IPS-20b (cell line): ENCODE measurements at regions not wholly inside any gene's neighbourhood (a gene's known extent, or its start where the extent isn't known, plus 50 kb on each side); places are given as distances from the start of the nearest gene placed in this dataset.

Experiments used
- H3K27ac ChIP-seq: one replicate; pipeline ENCODE4 v1.5.1; 2013; ENCODE audit warnings: low read length
- H3K27me3 ChIP-seq: 2 replicates; pipeline ENCODE4 v1.6.1; 2013; ENCODE audit warnings: mild to moderate bottlenecking, low read length, inconsistent platforms; ENCODE audit not compliant: insufficient read depth
- H3K36me3 ChIP-seq: 2 replicates; pipeline ENCODE4 v1.6.1; 2013; ENCODE audit warnings: low read depth, mild to moderate bottlenecking, inconsistent platforms, low read length, moderate library complexity; ENCODE audit not compliant: insufficient read depth
- H3K4me1 ChIP-seq: 2 replicates; pipeline ENCODE4 v1.6.1; 2013; ENCODE audit warnings: mild to moderate bottlenecking, control low read depth, inconsistent platforms, low read length, moderate library complexity; ENCODE audit not compliant: insufficient read depth
- H3K4me3 ChIP-seq: 2 replicates; pipeline ENCODE4 v1.5.1; 2013; ENCODE audit warnings: mild to moderate bottlenecking, low read length, inconsistent platforms
- H3K9ac ChIP-seq: 2 replicates; pipeline ENCODE4 v1.6.1; 2013; ENCODE audit warnings: low read depth, mild to moderate bottlenecking, inconsistent platforms, low read length, moderate library complexity
- H3K9me3 ChIP-seq: 2 replicates; pipeline ENCODE4 v1.6.1; 2013; ENCODE audit warnings: mild to moderate bottlenecking, low read depth, low read length, inconsistent platforms; ENCODE audit not compliant: insufficient read depth

DNA sequence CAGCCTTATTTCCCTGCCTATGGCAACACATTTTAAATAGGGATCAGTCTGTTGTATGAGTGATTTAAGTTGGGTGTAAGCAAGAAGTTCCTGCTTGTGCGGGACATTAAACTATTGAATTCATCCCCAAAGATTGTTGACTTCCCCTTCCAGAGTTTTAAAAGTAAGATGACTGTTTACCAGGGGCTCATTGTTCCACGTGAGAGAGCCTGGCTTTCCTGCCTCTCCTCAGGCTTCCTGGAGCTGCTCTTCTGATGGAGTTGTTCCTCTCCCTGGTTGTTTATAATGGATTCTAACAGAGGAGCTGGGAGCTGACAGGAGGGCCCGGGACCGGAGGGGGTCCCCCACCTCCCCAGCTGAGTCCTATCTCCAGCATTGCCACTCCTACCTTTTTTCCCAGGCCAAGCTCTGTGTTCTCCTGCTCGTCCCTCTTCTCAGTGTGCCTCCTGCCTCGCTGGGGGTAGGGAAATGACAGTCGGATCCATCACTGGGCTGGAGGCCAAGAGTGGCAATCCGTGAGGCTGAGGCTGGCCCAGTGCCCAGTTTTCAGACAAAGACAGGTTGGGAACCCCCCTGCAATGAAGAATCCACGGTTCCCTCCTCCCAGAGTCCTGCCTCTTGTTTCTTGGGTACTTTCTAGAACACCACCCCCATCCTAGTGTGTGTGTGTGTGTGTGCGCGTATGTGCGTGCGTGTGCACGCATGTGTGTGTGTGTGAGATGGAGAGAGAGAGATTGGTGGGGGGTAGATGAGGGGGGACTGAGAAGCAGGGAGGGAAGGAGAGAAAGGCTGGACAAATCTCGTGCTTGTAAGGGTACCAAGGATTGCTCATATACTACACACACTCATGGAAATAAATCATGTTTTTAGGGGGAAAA is 123.7 kb upstream of the NFIB start:
- H3K4me1 ChIP-seq, result no peaks in the 10 kb centered on the region
- no peaks in the 10 kb centered on the region for H3K27me3 ChIP-seq
- H3K9me3 ChIP-seq, result no peaks in the 10 kb centered on the region
- no peaks in the 10 kb centered on the region for H3K36me3 ChIP-seq
- H3K9ac ChIP-seq, result no peak overlapping the region
- H3K4me3 ChIP-seq, result no peak overlapping the region
- H3K27ac ChIP-seq, result no peak overlapping the region

DNA sequence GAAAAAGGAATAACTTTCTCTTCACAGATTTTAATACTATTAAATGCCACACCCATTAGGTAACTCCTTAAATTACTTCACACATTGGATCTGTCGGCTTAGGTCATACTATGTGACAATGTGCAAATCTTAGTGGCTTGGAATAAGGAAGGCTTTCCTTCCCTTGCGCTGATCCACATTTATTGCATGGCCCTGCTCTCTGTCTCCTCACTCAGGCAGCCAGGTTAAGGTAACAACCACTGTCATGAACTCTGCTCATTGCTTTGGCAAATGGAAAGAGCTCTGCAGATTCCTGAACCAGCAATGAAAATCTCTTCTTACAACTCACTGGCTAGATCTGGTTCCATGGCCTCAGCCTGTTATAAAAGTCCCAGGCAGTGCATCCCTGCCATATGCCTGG is 121.9 kb upstream of the NFIB start:
- Histone ChIP-seq H3K9me3 (no peaks in the 10 kb centered on the region), H3K4me1 (no peaks in the 10 kb centered on the region), H3K27ac (no peak overlapping the region), H3K4me3 (no peak overlapping the region), H3K9ac (no peak overlapping the region), H3K36me3 (no peaks in the 10 kb centered on the region), H3K27me3 (no peaks in the 10 kb centered on the region)

DNA sequence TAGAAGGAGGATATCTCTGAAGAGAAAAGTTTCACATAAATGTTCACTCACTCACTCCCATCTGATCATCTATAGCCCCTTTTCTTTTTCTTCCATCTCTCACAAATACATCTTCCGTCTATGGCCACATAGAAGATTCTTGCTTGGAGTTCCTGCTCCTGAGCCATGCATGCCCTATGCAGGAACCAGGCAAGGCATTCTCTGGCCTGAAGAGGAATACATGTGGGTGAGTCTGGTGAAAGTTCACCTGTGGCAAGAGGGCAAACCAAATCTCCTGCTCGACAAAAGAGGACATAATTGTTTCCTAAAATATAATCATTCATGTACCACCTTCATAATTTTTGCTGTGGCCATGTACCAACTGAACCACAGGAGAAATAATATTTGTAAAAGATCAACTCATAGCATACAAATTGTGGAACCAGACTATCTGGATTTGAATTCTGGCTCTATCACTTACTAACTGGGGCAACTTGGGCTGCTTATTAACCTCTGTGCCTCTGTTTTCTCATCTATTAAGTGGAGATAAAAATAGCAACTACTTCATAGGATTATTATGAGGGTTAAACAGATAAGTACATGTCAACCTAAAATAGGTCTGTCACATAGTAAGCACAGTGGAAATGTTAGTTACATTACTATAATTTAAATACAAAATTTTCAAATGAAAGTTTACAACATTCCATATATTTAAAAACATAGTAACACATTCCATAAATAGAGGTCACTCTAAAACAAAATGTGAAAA is 121.2 kb upstream of the NFIB start:
- H3K27ac ChIP-seq, result no peak overlapping the region
- H3K4me3 ChIP-seq, result no peak overlapping the region
- H3K4me1 ChIP-seq, result no peaks in the 10 kb centered on the region
- H3K27me3 ChIP-seq, result no peaks in the 10 kb centered on the region
- H3K9me3 ChIP-seq, result no peaks in the 10 kb centered on the region
- H3K36me3 ChIP-seq, result no peaks in the 10 kb centered on the region
- no peak overlapping the region for H3K9ac ChIP-seq

GRCh38 chr9:14434158-14434504 is 120.2 kb upstream of the NFIB start:
- no peak overlapping the region for H3K4me3 ChIP-seq
- no peaks in the 10 kb centered on the region for H3K4me1 ChIP-seq
- no peaks in the 10 kb centered on the region for H3K27me3 ChIP-seq
- H3K36me3 ChIP-seq, result no peaks in the 10 kb centered on the region
- no peak overlapping the region for H3K9ac ChIP-seq
- no peak overlapping the region for H3K27ac ChIP-seq
- H3K9me3 ChIP-seq, result no peaks in the 10 kb centered on the region

GRCh38 chr9:14433351-14434157 is 119.6 kb upstream of the NFIB start:
- Histone ChIP-seq H3K27ac (no peak overlapping the region), H3K4me3 (no peak overlapping the region), H3K4me1 (peaks cover 1% of the 10 kb centered on the region; the same call in 1 of the 2 replicates), H3K36me3 (no peaks in the 10 kb centered on the region), H3K9me3 (no peaks in the 10 kb centered on the region), H3K9ac (no peak overlapping the region), H3K27me3 (no peaks in the 10 kb centered on the region)

DNA sequence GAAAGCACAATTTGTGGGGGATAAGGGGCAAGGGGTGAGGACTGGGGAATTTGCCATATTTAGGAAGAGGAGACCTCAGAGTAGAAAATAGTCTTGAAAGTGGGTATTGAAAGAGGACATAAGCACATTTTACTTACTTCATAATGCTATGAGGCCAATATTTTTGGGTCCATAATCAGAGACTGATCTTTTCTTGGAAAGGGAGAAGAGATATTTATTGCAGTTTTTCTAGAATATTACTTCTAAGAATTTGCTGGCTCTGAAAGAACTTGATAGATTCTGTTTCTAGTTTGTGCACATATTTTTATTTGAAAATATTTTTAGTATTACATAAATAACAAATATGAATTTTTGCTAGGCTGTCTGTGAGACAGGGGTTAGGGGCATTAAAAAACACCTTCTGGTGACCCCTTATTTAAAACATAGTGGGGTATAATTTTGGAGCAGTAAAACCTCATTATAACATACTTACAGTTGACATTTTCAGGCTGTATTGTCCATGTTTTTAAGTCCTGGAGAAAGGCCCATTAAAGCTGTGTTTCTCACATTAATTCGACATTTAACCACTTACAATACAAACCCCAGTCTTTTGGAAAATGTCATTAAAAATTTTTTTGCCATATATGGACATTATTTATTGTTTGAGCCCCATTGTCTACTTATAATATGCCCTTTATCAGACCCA is 118.9 kb upstream of the NFIB start:
- Histone ChIP-seq H3K9me3 (no peaks in the 10 kb centered on the region), H3K9ac (no peak overlapping the region), H3K27me3 (no peaks in the 10 kb centered on the region), H3K27ac (no peak overlapping the region), H3K4me1 (peaks cover 5% of the 10 kb centered on the region; the same call in 1 of the 2 replicates), H3K36me3 (no peaks in the 10 kb centered on the region), H3K4me3 (no peak overlapping the region)

GRCh38 chr9:14428781-14429230 is 114.9 kb upstream of the NFIB start:
- peaks cover 20% of the 10 kb centered on the region for H3K4me1 ChIP-seq
- no peaks in the 10 kb centered on the region for H3K27me3 ChIP-seq
- H3K9ac ChIP-seq, result no peak overlapping the region
- no peaks in the 10 kb centered on the region for H3K9me3 ChIP-seq
- no peak overlapping the region for H3K4me3 ChIP-seq
- no peak overlapping the region for H3K27ac ChIP-seq
- no peaks in the 10 kb centered on the region for H3K36me3 ChIP-seq

DNA sequence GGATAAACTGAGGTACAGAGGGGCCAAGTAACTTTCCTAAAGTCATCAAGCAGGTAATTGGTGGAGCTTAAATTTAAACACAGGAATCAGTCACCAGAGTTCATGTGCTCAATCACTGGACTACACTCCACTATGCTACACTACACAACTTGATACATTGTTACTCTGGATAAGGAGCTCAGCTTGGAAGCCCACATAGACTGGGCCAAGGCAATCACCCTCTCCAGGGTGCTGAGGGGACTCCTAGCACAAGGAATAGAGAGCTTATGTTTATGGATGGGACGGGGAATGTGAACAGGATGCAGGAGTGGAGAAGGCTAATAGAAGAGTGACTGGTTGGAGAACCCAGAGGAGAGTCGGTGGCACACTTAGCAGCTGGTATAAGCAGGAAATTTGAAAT is 113.5 kb upstream of the NFIB start:
- Histone ChIP-seq H3K4me3 (no peak overlapping the region), H3K27ac (no peak overlapping the region), H3K4me1 (peaks cover 31% of the 10 kb centered on the region), H3K9ac (no peak overlapping the region), H3K27me3 (no peaks in the 10 kb centered on the region), H3K9me3 (no peaks in the 10 kb centered on the region), H3K36me3 (no peaks in the 10 kb centered on the region)

- Histone ChIP-seq H3K9ac (no peak overlapping the region), H3K27ac (no peak overlapping the region), H3K36me3 (no peaks in the 10 kb centered on the region), H3K9me3 (no peaks in the 10 kb centered on the region), H3K27me3 (no peaks in the 10 kb centered on the region), H3K4me3 (no peak overlapping the region), H3K4me1 (peaks cover 49% of the 10 kb centered on the region)
Observed at GRCh38 chr9:14424983-14425382, 111.0 kb upstream of the NFIB start.

GRCh38 chr9:14424289-14424688 is 110.3 kb upstream of the NFIB start:
- Histone ChIP-seq H3K9me3 (no peaks in the 10 kb centered on the region), H3K27me3 (no peaks in the 10 kb centered on the region), H3K27ac (no peak overlapping the region), H3K9ac (no peak overlapping the region), H3K36me3 (no peaks in the 10 kb centered on the region), H3K4me3 (0 out of 2 replicates have a peak overlapping the region, but pooled peaks have one; percentile 2), H3K4me1 (peaks cover 54% of the 10 kb centered on the region)

DNA sequence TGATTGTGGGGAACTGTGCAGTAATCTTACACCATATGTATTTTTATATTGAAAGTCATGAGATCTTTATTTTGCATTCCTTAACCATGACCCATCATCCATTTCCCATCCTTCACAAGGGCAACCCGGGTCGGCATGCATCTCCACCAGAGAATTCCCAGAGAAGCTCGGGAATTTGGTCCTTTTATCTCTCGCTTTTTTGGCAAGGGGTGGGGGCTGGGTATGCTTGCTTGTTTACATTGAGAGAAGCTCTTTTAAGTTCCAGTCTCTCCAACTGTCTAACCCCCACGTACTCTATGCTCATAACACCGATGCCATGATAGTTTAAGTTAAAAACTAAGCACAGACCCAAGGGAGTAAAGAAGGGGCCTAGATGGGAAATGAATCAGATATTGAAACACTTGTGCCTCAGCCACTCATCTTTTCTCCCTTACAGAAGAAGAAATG is 109.9 kb upstream of the NFIB start:
- Histone ChIP-seq H3K27ac (no peak overlapping the region), H3K27me3 (no peaks in the 10 kb centered on the region), H3K9me3 (no peaks in the 10 kb centered on the region), H3K9ac (no peak overlapping the region), H3K4me1 (peaks cover 57% of the 10 kb centered on the region), H3K4me3 (0 out of 2 replicates have a peak overlapping the region, but pooled peaks have one; percentile 2), H3K36me3 (no peaks in the 10 kb centered on the region)
